ENCODE measurements at regions not wholly inside any gene's neighbourhood (a gene's known extent, or its start where the extent isn't known, plus 50 kb on each side); places are given as distances from the start of the nearest gene placed in this dataset.

GRCh38 chr2:16718576-16719484, 53.2 kb upstream of the CYRIA start:
- TF ChIP-seq, protein P1, sequence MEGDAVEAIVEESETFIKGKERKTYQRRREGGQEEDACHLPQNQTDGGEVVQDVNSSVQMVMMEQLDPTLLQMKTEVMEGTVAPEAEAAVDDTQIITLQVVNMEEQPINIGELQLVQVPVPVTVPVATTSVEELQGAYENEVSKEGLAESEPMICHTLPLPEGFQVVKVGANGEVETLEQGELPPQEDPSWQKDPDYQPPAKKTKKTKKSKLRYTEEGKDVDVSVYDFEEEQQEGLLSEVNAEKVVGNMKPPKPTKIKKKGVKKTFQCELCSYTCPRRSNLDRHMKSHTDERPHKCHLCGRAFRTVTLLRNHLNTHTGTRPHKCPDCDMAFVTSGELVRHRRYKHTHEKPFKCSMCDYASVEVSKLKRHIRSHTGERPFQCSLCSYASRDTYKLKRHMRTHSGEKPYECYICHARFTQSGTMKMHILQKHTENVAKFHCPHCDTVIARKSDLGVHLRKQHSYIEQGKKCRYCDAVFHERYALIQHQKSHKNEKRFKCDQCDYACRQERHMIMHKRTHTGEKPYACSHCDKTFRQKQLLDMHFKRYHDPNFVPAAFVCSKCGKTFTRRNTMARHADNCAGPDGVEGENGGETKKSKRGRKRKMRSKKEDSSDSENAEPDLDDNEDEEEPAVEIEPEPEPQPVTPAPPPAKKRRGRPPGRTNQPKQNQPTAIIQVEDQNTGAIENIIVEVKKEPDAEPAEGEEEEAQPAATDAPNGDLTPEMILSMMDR (IDR thresholded peaks at IDR 0.05; ENCODE audit: low read depth, low read length), result no peak
- TF ChIP-seq EZH2phosphoT487 (IDR thresholded peaks at IDR 0.05; ENCODE audit: low read depth), result no peak
- Histone ChIP-seq H3K79me2 (ENCODE audit: low read length) (no peaks in the 10 kb centered on the region), H4K20me1 (ENCODE audit: insufficient read depth, low read length) (no peaks in the 10 kb centered on the region), H3K27me3 (ENCODE audit: low read depth, low read length) (peaks cover 6% of the 10 kb centered on the region), H3K9ac (ENCODE audit: low read length) (no peak overlapping the region), H3K4me1 (ENCODE audit: low read length) (peaks cover 5% of the 10 kb centered on the region; the same call in 1 of the 2 replicates), H3K4me2 (ENCODE audit: low read length) (no peak overlapping the region), H2AFZ (ENCODE audit: low read depth, low read length) (no peak overlapping the region), H3K27ac (ENCODE audit: low read length) (no peak overlapping the region), H3K9me3 (ENCODE audit: insufficient read depth, low read length) (no peaks in the 10 kb centered on the region), H3K36me3 (replicated peaks; ENCODE audit: low read depth, low read length) (no peaks in the 10 kb centered on the region), H3K4me3 (ENCODE audit: low read length) (no peak overlapping the region)

DNA sequence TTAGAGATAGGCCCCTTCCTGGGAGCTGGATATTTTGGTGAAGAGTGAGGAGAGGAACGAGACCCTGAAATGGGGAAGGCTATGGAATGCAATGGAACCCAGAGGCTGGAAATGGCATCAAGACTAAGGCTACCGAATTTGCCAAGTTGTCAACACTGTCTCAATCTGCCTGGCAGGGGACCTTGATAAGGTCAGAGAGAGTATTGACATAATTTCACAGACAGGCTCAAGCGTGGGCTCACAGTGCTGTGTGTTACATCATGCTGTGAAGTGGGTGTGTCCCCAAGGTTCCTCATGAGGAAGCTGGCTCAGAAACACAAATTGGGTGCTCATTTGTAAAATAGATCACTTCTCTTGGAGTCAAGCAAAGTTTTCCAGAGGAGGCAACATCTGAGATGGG, 51.8 kb upstream of the CYRIA start:
- TF ChIP-seq, protein P1 (IDR thresholded peaks at IDR 0.05; ENCODE audit: low read depth, low read length), result no peak
- no peak for TF ChIP-seq EZH2phosphoT487 (IDR thresholded peaks at IDR 0.05; ENCODE audit: low read depth)
- no peak overlapping the region for H3K27ac ChIP-seq (ENCODE audit: low read length)
- H3K9ac ChIP-seq (ENCODE audit: low read length), result no peak overlapping the region
- no peak overlapping the region for H3K4me2 ChIP-seq (ENCODE audit: low read length)
- H3K9me3 ChIP-seq (ENCODE audit: insufficient read depth, low read length), result no peaks in the 10 kb centered on the region
- H3K79me2 ChIP-seq (ENCODE audit: low read length), result no peaks in the 10 kb centered on the region
- H3K4me1 ChIP-seq (ENCODE audit: low read length), result peaks cover 18% of the 10 kb centered on the region
- H3K36me3 ChIP-seq (replicated peaks; ENCODE audit: low read depth, low read length), result no peaks in the 10 kb centered on the region
- no peak overlapping the region for H3K4me3 ChIP-seq (ENCODE audit: low read length)
- no peaks in the 10 kb centered on the region for H4K20me1 ChIP-seq (ENCODE audit: insufficient read depth, low read length)
- H3K27me3 ChIP-seq (ENCODE audit: low read depth, low read length), result 0 out of 2 replicates have a peak, but pooled peaks cover 4% of the 10 kb centered on the region
- no peak overlapping the region for H2AFZ ChIP-seq (ENCODE audit: low read depth, low read length)

DNA sequence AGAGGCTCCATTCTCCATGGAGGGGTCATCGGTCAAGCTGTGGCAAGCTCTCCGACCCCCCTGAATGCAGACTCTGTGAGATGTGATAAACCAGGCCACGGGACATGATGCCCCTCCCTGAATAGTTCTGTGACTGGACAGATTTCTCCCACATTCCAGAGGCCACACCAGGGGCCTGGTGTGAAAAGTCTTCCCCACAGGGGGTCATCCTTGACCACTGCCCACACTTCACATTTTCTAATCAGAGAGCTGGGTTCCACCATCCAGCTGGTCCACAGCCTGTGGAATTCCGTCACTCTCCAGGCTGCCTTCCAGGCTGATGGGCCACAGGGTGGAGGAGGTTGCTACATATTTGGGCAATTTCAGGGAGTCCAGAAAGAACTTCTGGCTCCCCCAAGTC, 51.3 kb upstream of the CYRIA start:
- no peak overlapping the region for H3K9ac ChIP-seq (ENCODE audit: low read length)
- no peak overlapping the region for H3K4me3 ChIP-seq (ENCODE audit: low read length)
- H4K20me1 ChIP-seq (ENCODE audit: insufficient read depth, low read length), result no peaks in the 10 kb centered on the region
- H3K79me2 ChIP-seq (ENCODE audit: low read length), result no peaks in the 10 kb centered on the region
- no peak overlapping the region for H2AFZ ChIP-seq (ENCODE audit: low read depth, low read length)
- no peak overlapping the region for H3K4me2 ChIP-seq (ENCODE audit: low read length)
- 0 out of 2 replicates have a peak, but pooled peaks cover 4% of the 10 kb centered on the region for H3K27me3 ChIP-seq (ENCODE audit: low read depth, low read length)
- TF ChIP-seq EZH2phosphoT487 (IDR thresholded peaks at IDR 0.05; ENCODE audit: low read depth), result no peak
- TF ChIP-seq, protein P1 (IDR thresholded peaks at IDR 0.05; ENCODE audit: low read depth, low read length), result no peak
- no peaks in the 10 kb centered on the region for H3K9me3 ChIP-seq (ENCODE audit: insufficient read depth, low read length)
- peaks cover 18% of the 10 kb centered on the region for H3K4me1 ChIP-seq (ENCODE audit: low read length)
- no peak overlapping the region for H3K27ac ChIP-seq (ENCODE audit: low read length)
- no peaks in the 10 kb centered on the region for H3K36me3 ChIP-seq (replicated peaks; ENCODE audit: low read depth, low read length)

DNA sequence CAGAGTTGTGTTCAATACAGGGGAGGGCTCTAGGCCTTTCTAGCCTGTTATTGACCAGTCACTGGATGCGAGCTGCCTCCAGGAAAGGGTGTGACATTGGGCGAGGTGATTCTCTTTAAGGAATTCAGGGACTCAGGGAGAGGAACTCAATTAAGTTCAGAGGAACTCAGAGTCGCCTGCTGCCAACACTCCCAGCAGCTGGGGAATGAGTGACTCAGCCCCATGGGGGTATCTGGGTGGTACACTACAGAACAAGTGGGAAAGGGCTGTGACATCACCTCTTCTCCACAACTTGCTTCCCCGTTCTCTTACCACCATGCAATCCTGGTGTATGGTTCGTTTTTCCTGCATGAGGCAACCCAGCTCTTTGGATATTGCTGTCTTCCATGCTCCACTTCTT, 50.4 kb upstream of the CYRIA start:
- no peak overlapping the region for H3K4me2 ChIP-seq (ENCODE audit: low read length)
- H3K27ac ChIP-seq (ENCODE audit: low read length), result no peak overlapping the region

More for the DNA sequence above, 50.4 kb upstream of the CYRIA start:
- H3K27me3 ChIP-seq (ENCODE audit: low read depth, low read length), result 0 out of 2 replicates have a peak, but pooled peaks cover 4% of the 10 kb centered on the region
- no peak overlapping the region for H3K9ac ChIP-seq (ENCODE audit: low read length)
- no peaks in the 10 kb centered on the region for H3K79me2 ChIP-seq (ENCODE audit: low read length)
- H3K9me3 ChIP-seq (ENCODE audit: insufficient read depth, low read length), result no peaks in the 10 kb centered on the region
- no peak overlapping the region for H2AFZ ChIP-seq (ENCODE audit: low read depth, low read length)
- TF ChIP-seq, protein P1 (IDR thresholded peaks at IDR 0.05; ENCODE audit: low read depth, low read length), result no peak
- TF ChIP-seq EZH2phosphoT487 (IDR thresholded peaks at IDR 0.05; ENCODE audit: low read depth), result no peak
- no peaks in the 10 kb centered on the region for H3K36me3 ChIP-seq (replicated peaks; ENCODE audit: low read depth, low read length)
- H3K4me3 ChIP-seq (ENCODE audit: low read length), result no peak overlapping the region
- peaks cover 18% of the 10 kb centered on the region for H3K4me1 ChIP-seq (ENCODE audit: low read length)
- H4K20me1 ChIP-seq (ENCODE audit: insufficient read depth, low read length), result no peaks in the 10 kb centered on the region
